Lung (tissue), 11 donors: ENCODE measurements at regions not wholly inside any gene's neighbourhood (a gene's known extent, or its start where the extent isn't known, plus 50 kb on each side); places are given as distances from the start of the nearest gene placed in this dataset.

Experiments
- ATAC-seq: fragments of 200-7000 bp; cut with Tn5 transposase; one replicate; pipeline ENCODE4 v1.9.1; 2020; ENCODE audit warnings: moderate number of reproducible peaks; ENCODE audit not compliant: insufficient read depth, low FRiP score
- DNase-seq, 3 donors: peaks; one replicate each; pipeline ENCODE4 v3.0.0-alpha.2; 2013 to 2017
- H3K27ac ChIP-seq, 2 donors: one replicate each; pipeline ENCODE4 v1.5.1; 2013; ENCODE audit warnings: mild to moderate bottlenecking in 2 of 2, moderate library complexity in 2 of 2, control low read depth in 1 of 2, inconsistent platforms in 1 of 2, low read depth in 1 of 2, low read length in 1 of 2
- H3K27me3 ChIP-seq, 3 donors: one replicate each; pipeline ENCODE4 v1.5.1; 2013; ENCODE audit warnings: low read length in 2 of 3; ENCODE audit not compliant: control insufficient read depth in 3 of 3, insufficient read depth in 3 of 3
- H3K36me3 ChIP-seq, 4 donors: one replicate each; pipeline ENCODE4 v1.5.1; 2013; ENCODE audit warnings: low read length in 4 of 4, mild to moderate bottlenecking in 1 of 4, moderate library complexity in 1 of 4; ENCODE audit not compliant: control insufficient read depth in 4 of 4, insufficient read depth in 4 of 4
- H3K4me1 ChIP-seq, 5 donors: one replicate each; pipeline ENCODE4 v1.5.1; 2013; ENCODE audit warnings: low read length in 5 of 5, mild to moderate bottlenecking in 2 of 5, moderate library complexity in 1 of 5; ENCODE audit not compliant: control insufficient read depth in 5 of 5, insufficient read depth in 5 of 5
- H3K4me3 ChIP-seq: one replicate; pipeline ENCODE4 v1.5.1; 2013; ENCODE audit warnings: mild to moderate bottlenecking, control low read depth, moderate library complexity
- H3K9ac ChIP-seq, 2 donors: one replicate each; pipeline ENCODE4 v1.5.1; 2013; ENCODE audit warnings: low read length in 2 of 2, control low read depth in 1 of 2; ENCODE audit not compliant: insufficient read depth in 1 of 2
- H3K9me3 ChIP-seq, 4 donors: one replicate each; pipeline ENCODE4 v1.5.1; 2013; ENCODE audit warnings: low read length in 3 of 4, mild to moderate bottlenecking in 1 of 4, moderate library complexity in 1 of 4; ENCODE audit not compliant: control insufficient read depth in 4 of 4, insufficient read depth in 3 of 4
- WGBS, 2 donors: extraction: QIAGEN DNeasy Blood & Tissue Kit; methylation state at CpG; one replicate each; pipeline ENCODE4 v1.1.7; 2013; 5-methylcytosine and 5-hydroxymethylcytosine counted together
- TF ChIP-seq, protein P1 (sequence below): IDR thresholded peaks from 2 replicates; pipeline ENCODE4 v1.5.1; 2012; ENCODE audit warnings: mild to moderate bottlenecking; ENCODE audit errors: control extremely low read depth, extremely low read depth
- donor health status: control.
- donor health status: control.
- donor health status: Bipolar disorder and iron deficiency.
- donor health status: healthy.
- donor health status: DM: yes; HTN: yes; CAD: no.

DNA sequence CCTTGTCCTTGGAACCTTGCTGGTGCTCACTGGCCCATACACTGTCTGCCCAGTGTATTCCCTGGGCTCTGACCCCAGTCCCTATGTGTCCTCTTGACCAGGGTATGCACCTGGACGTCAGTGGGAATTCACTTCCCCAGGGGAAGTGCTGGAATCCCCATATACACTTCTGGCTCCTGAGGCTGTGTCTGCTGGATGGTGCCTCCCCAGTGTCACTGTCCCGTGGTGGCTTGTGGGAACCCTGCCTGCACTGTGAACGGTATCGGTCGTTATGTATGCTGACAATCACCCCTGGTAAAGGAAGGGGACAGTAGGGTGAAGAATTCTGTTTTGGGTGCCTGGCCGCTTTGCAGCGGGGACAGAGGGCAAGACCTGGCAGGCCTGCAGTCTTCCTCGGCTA lies 95.9 kb downstream of the RRM1 start:
- WGBS, 2 donors, result 88 to 89% methylated on average over 8 of the region's 8 CpGs
- Histone ChIP-seq H3K27me3 (no peaks in the 10 kb centered on the region), H3K36me3 (no peaks in the 10 kb centered on the region), H3K9ac (no peak overlapping the region), H3K4me1 (peaks cover 0 to 7% (median 0%) of the 10 kb centered on the region in 5 donors), H3K27ac (peak overlapping the region in 1 of 2 donors; percentile 54), H3K4me3 (no peak overlapping the region), H3K9me3 (no peaks in the 10 kb centered on the region)
- DNase-seq (no peak), ATAC-seq (no peak)
- TF ChIP-seq, protein P1, sequence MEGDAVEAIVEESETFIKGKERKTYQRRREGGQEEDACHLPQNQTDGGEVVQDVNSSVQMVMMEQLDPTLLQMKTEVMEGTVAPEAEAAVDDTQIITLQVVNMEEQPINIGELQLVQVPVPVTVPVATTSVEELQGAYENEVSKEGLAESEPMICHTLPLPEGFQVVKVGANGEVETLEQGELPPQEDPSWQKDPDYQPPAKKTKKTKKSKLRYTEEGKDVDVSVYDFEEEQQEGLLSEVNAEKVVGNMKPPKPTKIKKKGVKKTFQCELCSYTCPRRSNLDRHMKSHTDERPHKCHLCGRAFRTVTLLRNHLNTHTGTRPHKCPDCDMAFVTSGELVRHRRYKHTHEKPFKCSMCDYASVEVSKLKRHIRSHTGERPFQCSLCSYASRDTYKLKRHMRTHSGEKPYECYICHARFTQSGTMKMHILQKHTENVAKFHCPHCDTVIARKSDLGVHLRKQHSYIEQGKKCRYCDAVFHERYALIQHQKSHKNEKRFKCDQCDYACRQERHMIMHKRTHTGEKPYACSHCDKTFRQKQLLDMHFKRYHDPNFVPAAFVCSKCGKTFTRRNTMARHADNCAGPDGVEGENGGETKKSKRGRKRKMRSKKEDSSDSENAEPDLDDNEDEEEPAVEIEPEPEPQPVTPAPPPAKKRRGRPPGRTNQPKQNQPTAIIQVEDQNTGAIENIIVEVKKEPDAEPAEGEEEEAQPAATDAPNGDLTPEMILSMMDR, result no peak

DNA sequence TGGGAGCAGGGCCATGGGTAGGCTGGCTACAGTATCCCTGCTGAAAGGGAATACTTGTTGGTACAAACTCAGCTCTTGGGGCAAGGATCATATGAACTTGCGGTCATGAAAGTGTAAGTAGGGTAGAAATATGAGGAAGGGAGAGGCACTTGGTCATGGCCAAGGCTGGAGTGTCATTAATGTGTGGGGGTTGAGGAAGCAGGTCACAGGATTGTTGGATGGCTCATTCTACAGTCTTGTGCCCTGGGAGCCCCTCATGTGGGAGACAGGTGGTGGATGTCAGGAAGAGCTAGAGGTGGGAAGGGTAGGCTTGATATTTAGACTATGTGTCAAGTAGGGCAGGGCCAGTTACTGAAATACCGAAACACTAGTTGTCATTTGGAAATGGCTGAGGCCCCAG lies 95.5 kb downstream of the RRM1 start:
- H3K4me3 ChIP-seq, result no peak overlapping the region
- ATAC-seq (no peak), DNase-seq (no peak)
- H3K4me1 ChIP-seq, result peaks cover 0 to 7% (median 0%) of the 10 kb centered on the region in 5 donors
- no peaks in the 10 kb centered on the region for H3K27me3 ChIP-seq
- no peak overlapping the region for H3K9ac ChIP-seq
- H3K27ac ChIP-seq, result no peak overlapping the region
- 42 to 44% methylated on average over 2 of the region's 2 CpGs for WGBS, 2 donors
- H3K9me3 ChIP-seq, result no peaks in the 10 kb centered on the region
- TF ChIP-seq, protein P1, result no peak
- no peaks in the 10 kb centered on the region for H3K36me3 ChIP-seq
